Esophagus squamous epithelium (tissue), 5 donors: ENCODE measurements at regions not wholly inside any gene's neighbourhood (a gene's known extent, or its start where the extent isn't known, plus 50 kb on each side); places are given as distances from the start of the nearest gene placed in this dataset.

Experiments
- DNase-seq: peaks from one replicate; lab custom pipeline; 2025; lab: John Stamatoyannopoulos, UW
- H3K27ac ChIP-seq, 4 donors: fragments of 200-600 bp; sonication (generic); one replicate each; pipeline ENCODE4 v1.5.1; 2016 to 2019; ENCODE audit warnings: mild to moderate bottlenecking in 1 of 4
- H3K27me3 ChIP-seq, 4 donors: fragments of 200-600 bp; sonication (generic); 1 replicate in 3 of 4; 2 replicates in 1 of 4; pipeline versions ENCODE4 v1.5.1 to v1.6.0; 2017 to 2021; ENCODE audit warnings: antibody characterized with exemption in 1 of 4
- H3K36me3 ChIP-seq, 3 donors: fragments of 200-600 bp; sonication (generic); one replicate each; pipeline ENCODE4 v1.5.1; 2016 to 2019
- H3K4me1 ChIP-seq, 3 donors: fragments of 200-600 bp; sonication (generic); one replicate each; pipeline ENCODE4 v1.5.1; 2017 to 2019
- H3K4me3 ChIP-seq, 4 donors: fragments of 200-600 bp; sonication (generic); 1 replicate in 3 of 4; 2 replicates in 1 of 4; pipeline ENCODE4 v1.5.1; 2016 to 2019; ENCODE audit warnings: mild to moderate bottlenecking in 2 of 4, moderate library complexity in 1 of 4
- H3K9me3 ChIP-seq, 3 donors: fragments of 200-600 bp; sonication (generic); one replicate each; pipeline ENCODE4 v1.5.1; 2016 to 2019
- CTCF ChIP-seq, 6 experiments: fragments of 450-650 bp in 4 of 6; fragments of 200-600 bp in 2 of 6; sonication (generic) in 2 of 6; IDR thresholded peaks; one replicate each; pipeline ENCODE4 v1.5.1; 2016 to 2019; ENCODE audit warnings: antibody characterized with exemption in 6 of 6, mild to moderate bottlenecking in 4 of 6, moderate library complexity in 4 of 6
- POLR2A ChIP-seq, 4 donors: fragments of 450-650 bp; IDR thresholded peaks; one replicate each; pipeline ENCODE4 v1.6.1; 2017; ENCODE audit warnings: antibody characterized with exemption in 4 of 4, mild to moderate bottlenecking in 4 of 4, moderate library complexity in 3 of 4
- WGBS, 2 donors: methylation state at CpG; one replicate each; pipeline ENCODE4 v1.1.5; 2018; 5-methylcytosine and 5-hydroxymethylcytosine counted together
- intact Hi-C: fragments of 100-400 bp; cut with DNase I; formaldehyde crosslinking; loops from one replicate; pipeline ENCODE4 v1.15.0; 2022
- donor health status: DM: yes; HTN: yes; CAD: no.

- TF ChIP-seq POLR2A (IDR thresholded peaks at IDR 0.05) (no peak), CTCF (IDR thresholded peaks at IDR 0.05) (no peak)
- DNase-seq: no peak
- Histone ChIP-seq H3K4me1 (no peaks in the 10 kb centered on the region), H3K36me3 (no peaks in the 10 kb centered on the region), H3K9me3 (no peaks in the 10 kb centered on the region), H3K4me3 (no peak overlapping the region), H3K27ac (no peak overlapping the region), H3K27me3 (no peaks in the 10 kb centered on the region)
- intact Hi-C loops: no loop called here
- WGBS, 2 donors: 51 to 75% methylated on average over 2 of the region's 2 CpGs
Observed at GRCh38 chr13:81760316-81760715, 1419.4 kb upstream of the SPRY2 start.

GRCh38 chr13:81757348-81757970 lies 1416.5 kb upstream of the SPRY2 start:
- Histone ChIP-seq H3K27ac (no peak overlapping the region), H3K4me1 (no peaks in the 10 kb centered on the region), H3K4me3 (no peak overlapping the region), H3K27me3 (no peaks in the 10 kb centered on the region), H3K36me3 (no peaks in the 10 kb centered on the region), H3K9me3 (no peaks in the 10 kb centered on the region)
- intact Hi-C loops: no loop called here
- TF ChIP-seq POLR2A (IDR thresholded peaks at IDR 0.05) (no peak), CTCF (IDR thresholded peaks at IDR 0.05) (no peak)
- no peak for DNase-seq

GRCh38 chr13:81745391-81745790 lies 1404.5 kb upstream of the SPRY2 start:
- H3K4me1 ChIP-seq: no peaks in the 10 kb centered on the region
- intact Hi-C loops: no loop called here

GRCh38 chr13:81738364-81738763 lies 1397.4 kb upstream of the SPRY2 start:
- intact Hi-C loops: no loop called here
- H3K4me3 ChIP-seq: no peak overlapping the region
- no peaks in the 10 kb centered on the region for H3K36me3 ChIP-seq
- H3K27ac ChIP-seq: no peak overlapping the region
- DNase-seq: no peak
- no peak for TF ChIP-seq CTCF (IDR thresholded peaks at IDR 0.05)
- TF ChIP-seq POLR2A (IDR thresholded peaks at IDR 0.05): no peak
- H3K4me1 ChIP-seq: no peaks in the 10 kb centered on the region
- no peaks in the 10 kb centered on the region for H3K9me3 ChIP-seq
- no peaks in the 10 kb centered on the region for H3K27me3 ChIP-seq
- WGBS, 2 donors: 6 to 18% methylated on average over 1 of the region's 1 CpG

More at GRCh38 chr13:81745391-81745790, 1404.5 kb upstream of the SPRY2 start:
- no peak overlapping the region for H3K4me3 ChIP-seq
- DNase-seq: no peak
- H3K9me3 ChIP-seq: no peaks in the 10 kb centered on the region
- TF ChIP-seq CTCF (IDR thresholded peaks at IDR 0.05) (no peak), POLR2A (IDR thresholded peaks at IDR 0.05) (no peak)
- WGBS, 2 donors: 14 to 48% methylated on average over 4 of the region's 4 CpGs
- H3K27ac ChIP-seq: no peak overlapping the region
- no peaks in the 10 kb centered on the region for H3K36me3 ChIP-seq
- peaks cover 0 to 4% (median 0%) of the 10 kb centered on the region in 4 donors for H3K27me3 ChIP-seq

GRCh38 chr13:81726037-81726726 lies 1385.3 kb upstream of the SPRY2 start:
- Histone ChIP-seq H3K4me3 (peak overlapping the region in 1 of 4 donors; percentile 15), H3K36me3 (no peaks in the 10 kb centered on the region), H3K27me3 (no peaks in the 10 kb centered on the region), H3K27ac (peak overlapping the region in 1 of 4 donors; percentile 15), H3K9me3 (no peaks in the 10 kb centered on the region), H3K4me1 (peaks cover 0 to 12% (median 0%) of the 10 kb centered on the region in 3 donors)
- WGBS, 2 donors: 50 to 57% methylated on average over 10 to 14 of the region's 14 CpGs
- intact Hi-C loops: no loop called here
- no peak for DNase-seq
- no peak for TF ChIP-seq POLR2A (IDR thresholded peaks at IDR 0.05)
- TF ChIP-seq CTCF (IDR thresholded peaks at IDR 0.05): no peak
